Activated naive CD4-positive, alpha-beta T cell treated with anti-CD3 and anti-CD28 coated beads, Interleukin-2, amount 50 U/mL, for 72 hours (primary cell): ENCODE measurements at regions not wholly inside any gene's neighbourhood (a gene's known extent, or its start where the extent isn't known, plus 50 kb on each side); places are given as distances from the start of the nearest gene placed in this dataset.
A peak's percentile ranks its signal among the peaks of the same experiment; 100 is the strongest.
"Not testable (repeated sequence)": the region's sequence is repeated elsewhere in the genome, so short reads cannot be mapped to it uniquely, and the experiment has no call there.

ENCODE experiments used
- ATAC-seq, 2 donors: fragments of 150-1000 bp; cut with Tn5 transposase; 2 replicates each; pipeline ENCODE4 v1.10.0; 2021; ENCODE audit warnings: mild to moderate bottlenecking in 2 of 2, moderate library complexity in 2 of 2
- DNase-seq, 2 donors: peaks; one replicate each; pipeline ENCODE4 v3.0.0; 2021 to 2022; ENCODE audit warnings: low spot score in 2 of 2
- H3K27ac Mint-ChIP-seq, 2 donors: one replicate each; pipeline ENCODE4 v1.8.0; 2022; ENCODE audit warnings: mild to moderate bottlenecking in 2 of 2, mixed read lengths in 2 of 2
- H3K36me3 Mint-ChIP-seq, 2 donors: one replicate each; pipeline ENCODE4 v1.8.0; 2022; ENCODE audit warnings: mixed read lengths in 2 of 2
- H3K9me3 Mint-ChIP-seq, 2 donors: one replicate each; pipeline ENCODE4 v1.8.0; 2022; ENCODE audit warnings: mixed read lengths in 2 of 2

GRCh38 chr2:196515051-196515450 is 124.5 kb upstream of the CCDC150 start:
- Mint-ChIP-seq H3K36me3 (no peaks in the 10 kb centered on the region), H3K9me3 (no peaks in the 10 kb centered on the region), H3K27ac (no peak overlapping the region)
- ATAC-seq (no peak), DNase-seq (no peak)

- Mint-ChIP-seq H3K36me3 (no peaks in the 10 kb centered on the region), H3K27ac (no peak overlapping the region), H3K9me3 (no peaks in the 10 kb centered on the region)
- no peak for DNase-seq
- no peak for ATAC-seq
These were observed 123.9 kb upstream of the CCDC150 start for GRCh38 chr2:196515608-196516007.

- H3K36me3 Mint-ChIP-seq: no peaks in the 10 kb centered on the region
- DNase-seq: no peak
- no peak overlapping the region for H3K27ac Mint-ChIP-seq
- ATAC-seq: no peak
- no peaks in the 10 kb centered on the region for H3K9me3 Mint-ChIP-seq
These were observed 123.0 kb upstream of the CCDC150 start for GRCh38 chr2:196516564-196516963.

- DNase-seq: no peak
- H3K9me3 Mint-ChIP-seq: no peaks in the 10 kb centered on the region
- no peaks in the 10 kb centered on the region for H3K36me3 Mint-ChIP-seq
- ATAC-seq: no peak
- H3K27ac Mint-ChIP-seq: no peak overlapping the region
These were observed 118.9 kb upstream of the CCDC150 start for GRCh38 chr2:196520605-196521004.

GRCh38 chr2:196526981-196527725 is 112.4 kb upstream of the CCDC150 start:
- DNase-seq, H3K27ac Mint-ChIP-seq, ATAC-seq, H3K36me3 Mint-ChIP-seq, H3K9me3 Mint-ChIP-seq: not testable (repeated sequence)

GRCh38 chr2:196528486-196529223 is 110.9 kb upstream of the CCDC150 start:
- ATAC-seq (peak in 1 of 2 donors; percentile 89), DNase-seq (no peak)
- Mint-ChIP-seq H3K9me3 (no peaks in the 10 kb centered on the region), H3K36me3 (peaks cover 0 to 4% of the 10 kb centered on the region in 2 donors), H3K27ac (no peak overlapping the region)

GRCh38 chr2:196530910-196531309 is 108.6 kb upstream of the CCDC150 start:
- H3K27ac Mint-ChIP-seq: no peak overlapping the region
- H3K36me3 Mint-ChIP-seq: peaks cover 0 to 4% of the 10 kb centered on the region in 2 donors
- H3K9me3 Mint-ChIP-seq: no peaks in the 10 kb centered on the region
- peak in 1 of 2 donors; percentile 60 for ATAC-seq
- no peak for DNase-seq

- Mint-ChIP-seq H3K36me3 (peaks cover 0 to 4% of the 10 kb centered on the region in 2 donors), H3K9me3 (no peaks in the 10 kb centered on the region), H3K27ac (no peak overlapping the region)
- DNase-seq (no peak), ATAC-seq (no peak)
These were observed 105.6 kb upstream of the CCDC150 start for GRCh38 chr2:196533772-196534397.

- ATAC-seq (no peak), DNase-seq (no peak)
- no peak overlapping the region for H3K27ac Mint-ChIP-seq
- H3K36me3 Mint-ChIP-seq: peaks cover 0 to 4% of the 10 kb centered on the region in 2 donors
- no peaks in the 10 kb centered on the region for H3K9me3 Mint-ChIP-seq
These were observed 105.0 kb upstream of the CCDC150 start for GRCh38 chr2:196534495-196534894.

GRCh38 chr2:196535061-196535460 is 104.5 kb upstream of the CCDC150 start:
- no peak overlapping the region for H3K27ac Mint-ChIP-seq
- ATAC-seq (no peak), DNase-seq (no peak)
- H3K9me3 Mint-ChIP-seq: no peaks in the 10 kb centered on the region
- H3K36me3 Mint-ChIP-seq: peaks cover 0 to 4% of the 10 kb centered on the region in 2 donors

- DNase-seq (no peak), ATAC-seq (no peak)
- Mint-ChIP-seq H3K9me3 (no peaks in the 10 kb centered on the region), H3K36me3 (peaks cover 0 to 4% of the 10 kb centered on the region in 2 donors), H3K27ac (no peak overlapping the region)
These were observed 103.8 kb upstream of the CCDC150 start for GRCh38 chr2:196535742-196536141.

GRCh38 chr2:196537311-196537710 is 102.2 kb upstream of the CCDC150 start:
- Mint-ChIP-seq H3K36me3 (no peaks in the 10 kb centered on the region), H3K9me3 (no peaks in the 10 kb centered on the region), H3K27ac (no peak overlapping the region)
- no peak for ATAC-seq
- DNase-seq: no peak

GRCh38 chr2:196538189-196538588 is 101.3 kb upstream of the CCDC150 start:
- H3K27ac Mint-ChIP-seq: no peak overlapping the region
- H3K36me3 Mint-ChIP-seq: no peaks in the 10 kb centered on the region
- DNase-seq: no peak
- H3K9me3 Mint-ChIP-seq: no peaks in the 10 kb centered on the region
- no peak for ATAC-seq

GRCh38 chr2:196538646-196539045 is 100.9 kb upstream of the CCDC150 start:
- DNase-seq: no peak
- no peaks in the 10 kb centered on the region for H3K9me3 Mint-ChIP-seq
- no peak overlapping the region for H3K27ac Mint-ChIP-seq
- no peaks in the 10 kb centered on the region for H3K36me3 Mint-ChIP-seq
- no peak for ATAC-seq

GRCh38 chr2:196544906-196545433 is 94.5 kb upstream of the CCDC150 start:
- ATAC-seq (no peak), DNase-seq (no peak)
- H3K36me3 Mint-ChIP-seq: no peaks in the 10 kb centered on the region
- no peaks in the 10 kb centered on the region for H3K9me3 Mint-ChIP-seq
- H3K27ac Mint-ChIP-seq: no peak overlapping the region

- ATAC-seq (no peak), DNase-seq (no peak)
- Mint-ChIP-seq H3K27ac (no peak overlapping the region), H3K9me3 (no peaks in the 10 kb centered on the region), H3K36me3 (no peaks in the 10 kb centered on the region)
These were observed 93.2 kb upstream of the CCDC150 start for GRCh38 chr2:196546151-196546919.

- ATAC-seq (no peak), DNase-seq (no peak)
- H3K9me3 Mint-ChIP-seq: no peaks in the 10 kb centered on the region
- no peak overlapping the region for H3K27ac Mint-ChIP-seq
- no peaks in the 10 kb centered on the region for H3K36me3 Mint-ChIP-seq
These were observed 90.5 kb upstream of the CCDC150 start for GRCh38 chr2:196549052-196549451.
